Colonic mucosa (tissue), 4 donors: ENCODE measurements at regions not wholly inside any gene's neighbourhood (a gene's known extent, or its start where the extent isn't known, plus 50 kb on each side); places are given as distances from the start of the nearest gene placed in this dataset.

Experiments used
- DNase-seq: peaks from one replicate; pipeline ENCODE4 v3.0.0-alpha.2; 2020
- H3K27ac ChIP-seq: fragments of 200-600 bp; one replicate; pipeline ENCODE4 v1.8.0; 2021
- H3K27me3 ChIP-seq: fragments of 200-600 bp; one replicate; pipeline ENCODE4 v1.8.0; 2021
- H3K36me3 ChIP-seq: fragments of 200-600 bp; one replicate; pipeline ENCODE4 v1.8.0; 2021
- H3K4me1 ChIP-seq: fragments of 200-600 bp; one replicate; pipeline ENCODE4 v1.8.0; 2021; ENCODE audit warnings: mild to moderate bottlenecking
- H3K4me3 ChIP-seq: fragments of 200-600 bp; one replicate; pipeline ENCODE4 v1.8.0; 2021
- H3K9ac ChIP-seq, 2 donors: one replicate each; pipeline ENCODE4 v1.7.0; 2013; ENCODE audit warnings: control low read depth in 2 of 2, low read depth in 2 of 2, low read length in 2 of 2
- H3K9me3 ChIP-seq: fragments of 200-600 bp; one replicate; pipeline ENCODE4 v1.8.0; 2021
- intact Hi-C: fragments of 100-400 bp; cut with DNase I; formaldehyde crosslinking; loops from one replicate; pipeline ENCODE4 v1.14.1; 2022
- TF ChIP-seq, protein P1 (sequence below): fragments of 200-600 bp; IDR thresholded peaks from one replicate; pipeline ENCODE4 v1.8.0; 2022; ENCODE audit warnings: antibody characterized with exemption, mild to moderate bottlenecking
- donor health status: healthy.
- donor health status: DM: no; HTN: no; CAD: no.
- donor health status: DM: no; HTN: no; CAD: no.

DNA sequence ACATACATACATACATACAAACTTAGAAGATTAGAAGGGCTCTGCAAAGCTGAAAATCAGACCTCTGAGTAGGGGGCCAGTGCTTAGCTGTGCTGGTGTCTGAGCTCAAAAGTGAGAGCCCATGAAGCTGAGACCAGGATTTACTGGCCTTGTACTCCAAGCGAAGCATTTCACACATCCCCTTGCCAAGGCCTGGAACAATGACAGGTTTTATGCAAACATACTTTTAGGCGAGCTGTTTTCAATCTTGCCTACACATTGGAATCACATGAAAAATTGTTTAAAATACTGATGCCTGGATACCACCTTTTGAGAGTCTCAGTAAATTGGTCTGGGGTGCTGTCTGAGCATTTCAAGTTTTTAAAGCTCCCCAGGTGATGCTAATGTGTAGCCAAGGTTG, 80.9 kb upstream of the SRSF6 start:
- Histone ChIP-seq H3K36me3 (no peaks in the 10 kb centered on the region), H3K4me1 (no peaks in the 10 kb centered on the region), H3K27me3 (no peaks in the 10 kb centered on the region), H3K27ac (no peak overlapping the region), H3K9ac (no peak overlapping the region), H3K9me3 (no peaks in the 10 kb centered on the region), H3K4me3 (no peak overlapping the region)
- intact Hi-C loops, result no loop called here
- TF ChIP-seq, protein P1, sequence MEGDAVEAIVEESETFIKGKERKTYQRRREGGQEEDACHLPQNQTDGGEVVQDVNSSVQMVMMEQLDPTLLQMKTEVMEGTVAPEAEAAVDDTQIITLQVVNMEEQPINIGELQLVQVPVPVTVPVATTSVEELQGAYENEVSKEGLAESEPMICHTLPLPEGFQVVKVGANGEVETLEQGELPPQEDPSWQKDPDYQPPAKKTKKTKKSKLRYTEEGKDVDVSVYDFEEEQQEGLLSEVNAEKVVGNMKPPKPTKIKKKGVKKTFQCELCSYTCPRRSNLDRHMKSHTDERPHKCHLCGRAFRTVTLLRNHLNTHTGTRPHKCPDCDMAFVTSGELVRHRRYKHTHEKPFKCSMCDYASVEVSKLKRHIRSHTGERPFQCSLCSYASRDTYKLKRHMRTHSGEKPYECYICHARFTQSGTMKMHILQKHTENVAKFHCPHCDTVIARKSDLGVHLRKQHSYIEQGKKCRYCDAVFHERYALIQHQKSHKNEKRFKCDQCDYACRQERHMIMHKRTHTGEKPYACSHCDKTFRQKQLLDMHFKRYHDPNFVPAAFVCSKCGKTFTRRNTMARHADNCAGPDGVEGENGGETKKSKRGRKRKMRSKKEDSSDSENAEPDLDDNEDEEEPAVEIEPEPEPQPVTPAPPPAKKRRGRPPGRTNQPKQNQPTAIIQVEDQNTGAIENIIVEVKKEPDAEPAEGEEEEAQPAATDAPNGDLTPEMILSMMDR, result no peak
- DNase-seq, result no peak

DNA sequence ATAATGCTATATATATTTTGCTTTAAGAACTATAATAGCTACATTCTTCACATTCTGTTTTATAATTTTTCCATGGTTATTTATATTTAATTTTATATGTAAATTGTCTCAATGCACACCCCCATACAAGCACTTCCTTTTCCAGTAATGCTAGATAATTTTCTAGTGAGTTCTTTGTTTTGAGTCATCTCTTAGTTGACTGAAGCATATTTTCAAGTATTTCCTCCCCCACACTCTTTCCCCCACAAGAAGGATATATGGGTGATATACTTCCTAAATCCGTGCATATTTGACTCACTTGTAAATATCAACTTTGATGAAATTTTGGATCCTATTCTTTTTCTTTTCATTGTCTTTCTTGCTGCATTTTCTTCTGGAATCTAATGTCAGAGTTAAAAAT, 82.1 kb upstream of the SRSF6 start:
- intact Hi-C loops, result no loop called here
- H3K27ac ChIP-seq, result no peak overlapping the region
- no peak overlapping the region for H3K9ac ChIP-seq
- DNase-seq, result no peak
- TF ChIP-seq, protein P1, result no peak
- H3K27me3 ChIP-seq, result no peaks in the 10 kb centered on the region
- no peaks in the 10 kb centered on the region for H3K36me3 ChIP-seq
- no peaks in the 10 kb centered on the region for H3K4me1 ChIP-seq
- no peaks in the 10 kb centered on the region for H3K9me3 ChIP-seq
- no peak overlapping the region for H3K4me3 ChIP-seq

DNA sequence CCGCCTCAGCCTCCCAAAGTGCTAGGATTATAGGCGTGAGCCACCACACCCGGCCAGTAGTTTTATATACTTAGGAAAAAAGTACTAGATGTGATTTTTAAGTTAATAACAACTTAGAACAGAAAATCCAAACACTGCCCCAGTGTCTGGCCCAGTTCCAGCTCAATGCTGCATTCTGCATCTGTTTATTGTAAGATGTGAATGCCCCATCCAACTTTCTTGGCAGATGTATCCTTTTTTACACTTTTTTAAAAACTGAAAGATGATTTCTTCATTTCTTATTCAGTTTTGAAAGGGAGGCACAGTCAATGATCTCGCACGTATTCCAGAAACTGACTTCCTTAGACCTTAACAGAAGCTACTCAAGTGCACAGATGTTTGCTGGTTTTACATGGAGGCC, 85.6 kb upstream of the SRSF6 start:
- no peak for DNase-seq
- Histone ChIP-seq H3K9ac (no peak overlapping the region), H3K27me3 (no peaks in the 10 kb centered on the region), H3K27ac (no peak overlapping the region), H3K9me3 (no peaks in the 10 kb centered on the region), H3K4me3 (no peak overlapping the region), H3K36me3 (no peaks in the 10 kb centered on the region), H3K4me1 (no peaks in the 10 kb centered on the region)
- TF ChIP-seq, protein P1, result no peak
- intact Hi-C loops, result no loop called here

DNA sequence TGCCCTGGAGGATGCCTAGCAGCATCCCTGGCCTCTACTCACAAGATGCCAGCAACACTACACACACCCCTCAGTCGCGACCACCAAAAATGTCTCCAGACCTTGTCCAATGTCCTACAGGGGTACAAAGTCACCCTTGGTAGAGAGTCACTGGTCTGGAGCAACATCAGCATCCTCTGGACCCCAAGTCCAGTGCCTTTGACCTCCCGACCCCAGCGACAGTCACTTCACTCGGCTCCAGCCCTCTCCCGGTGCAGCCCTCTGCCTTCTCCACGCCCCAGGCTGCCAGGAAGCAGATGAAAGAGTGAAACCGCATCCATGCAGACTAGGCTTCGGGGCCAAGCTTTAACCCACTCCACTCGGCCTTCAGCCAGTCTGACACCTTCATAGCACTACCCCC, 92.0 kb upstream of the SRSF6 start:
- no peak overlapping the region for H3K27ac ChIP-seq
- no peaks in the 10 kb centered on the region for H3K36me3 ChIP-seq
- intact Hi-C loops, result no loop called here
- H3K9me3 ChIP-seq, result no peaks in the 10 kb centered on the region
- H3K27me3 ChIP-seq, result no peaks in the 10 kb centered on the region
- TF ChIP-seq, protein P1, result no peak
- H3K4me3 ChIP-seq, result no peak overlapping the region
- DNase-seq, result no peak
- H3K4me1 ChIP-seq, result no peaks in the 10 kb centered on the region
- H3K9ac ChIP-seq, result no peak overlapping the region

DNA sequence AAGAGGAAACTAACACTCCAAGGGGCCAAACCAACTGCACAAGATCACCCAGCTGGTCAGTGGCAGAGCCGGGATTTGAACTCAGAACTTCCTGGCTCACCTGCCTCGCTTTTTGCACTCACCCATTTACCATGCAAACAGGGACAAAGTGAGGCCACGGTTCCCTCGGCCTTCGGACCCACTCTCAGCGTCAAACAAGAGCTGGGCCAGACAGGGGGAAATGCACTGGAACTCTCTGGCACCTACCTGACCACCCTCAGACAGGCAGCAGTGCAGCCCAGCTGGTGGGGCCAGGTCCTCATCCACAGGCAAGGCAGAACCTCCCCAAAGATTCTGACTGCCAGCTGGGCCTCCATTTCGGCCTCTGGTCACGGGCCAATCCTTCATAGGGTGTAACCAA, 93.7 kb upstream of the SRSF6 start:
- Histone ChIP-seq H3K27me3 (no peaks in the 10 kb centered on the region), H3K4me3 (no peak overlapping the region), H3K9me3 (no peaks in the 10 kb centered on the region), H3K4me1 (no peaks in the 10 kb centered on the region), H3K36me3 (no peaks in the 10 kb centered on the region), H3K9ac (no peak overlapping the region), H3K27ac (no peak overlapping the region)
- TF ChIP-seq, protein P1, result no peak
- no peak for DNase-seq
- intact Hi-C loops, result no loop called here

DNA sequence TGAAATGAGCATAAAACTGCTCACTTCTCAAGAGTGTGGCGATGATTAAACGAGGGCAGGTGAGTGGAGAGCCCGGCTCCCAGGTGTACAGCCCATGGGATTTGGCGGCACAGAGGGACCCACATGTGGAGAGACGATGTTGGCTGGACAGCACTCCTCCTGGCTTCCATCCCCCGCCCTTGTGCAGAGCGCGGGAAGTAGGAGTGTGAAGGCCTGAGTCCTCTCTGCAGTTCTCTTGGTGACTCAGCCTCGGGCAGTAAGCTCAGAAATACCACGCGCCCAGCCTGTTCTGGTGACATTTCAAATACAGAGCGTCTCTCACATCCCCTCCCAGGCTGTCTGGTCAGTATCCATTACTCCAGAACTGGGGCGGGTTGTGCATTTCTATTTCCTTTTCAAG, 94.2 kb upstream of the SRSF6 start:
- no peak for DNase-seq
- no peak overlapping the region for H3K9ac ChIP-seq
- TF ChIP-seq, protein P1, result no peak
- no peaks in the 10 kb centered on the region for H3K36me3 ChIP-seq
- no peaks in the 10 kb centered on the region for H3K4me1 ChIP-seq
- H3K9me3 ChIP-seq, result no peaks in the 10 kb centered on the region
- intact Hi-C loops, result no loop called here
- no peaks in the 10 kb centered on the region for H3K27me3 ChIP-seq
- H3K27ac ChIP-seq, result no peak overlapping the region
- H3K4me3 ChIP-seq, result no peak overlapping the region
